H1 (cell line): ENCODE measurements at regions not wholly inside any gene's neighbourhood (a gene's known extent, or its start where the extent isn't known, plus 50 kb on each side); places are given as distances from the start of the nearest gene placed in this dataset.

Experiments used
- SAP30 ChIP-seq: fragments of 300-600 bp; sonication (generic); IDR thresholded peaks from 2 replicates; pipeline ENCODE4 v1.7.1; 2012; ENCODE audit warnings: low read length, moderate library complexity, mild to moderate bottlenecking, inconsistent platforms; ENCODE audit not compliant: insufficient read depth, insufficient replicate concordance
- SUZ12 ChIP-seq: fragments of 200-600 bp; sonication (generic); IDR thresholded peaks from 2 replicates; pipeline ENCODE4 v1.6.1; 2012; ENCODE audit warnings: mild to moderate bottlenecking, inconsistent platforms, low read length, moderate library complexity, mixed read lengths

DNA sequence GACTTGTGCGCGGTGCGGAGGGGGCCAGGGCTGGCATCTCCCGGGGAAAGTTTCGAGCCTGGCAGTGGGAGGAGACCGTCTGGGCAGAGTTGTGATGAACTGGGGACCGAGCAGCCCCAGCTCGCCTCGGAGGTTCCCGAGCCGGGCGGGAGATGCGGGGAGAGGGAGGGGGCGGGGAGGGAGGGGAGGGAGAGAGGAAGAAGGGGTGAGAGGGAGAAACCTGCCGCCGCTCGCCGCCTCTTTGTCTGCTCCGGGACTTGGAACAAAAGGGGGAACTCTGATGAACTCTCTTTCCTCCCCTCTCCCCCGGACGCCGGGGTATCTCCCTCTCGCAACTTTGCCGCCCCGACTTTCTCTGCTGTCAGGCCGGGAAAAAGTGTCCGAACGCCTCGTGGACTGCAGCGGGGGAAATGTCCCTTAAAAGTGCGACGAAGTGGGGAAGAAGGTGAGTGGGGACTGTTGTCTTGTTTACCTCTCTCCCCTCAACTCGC lies 72.7 kb downstream of the SOX4 start (continued):
- TF ChIP-seq SAP30 (peak; percentile 32), SUZ12 (peak; percentile 10; the same call in 1 of the 2 replicates)
